NT2/D1 (cell line): ENCODE measurements at regions not wholly inside any gene's neighbourhood (a gene's known extent, or its start where the extent isn't known, plus 50 kb on each side); places are given as distances from the start of the nearest gene placed in this dataset.
"Not testable (repeated sequence)": the region's sequence is repeated elsewhere in the genome, so short reads cannot be mapped to it uniquely, and the experiment has no call there.

ENCODE experiments used
- DNase-seq: peaks from one replicate; pipeline ENCODE4 v3.0.0-alpha.2; 2011; ENCODE audit warnings: low read depth, low spot score
- H3K27me3 ChIP-seq: 2 replicates; pipeline ENCODE4 v1.6.0; 2011; ENCODE audit warnings: mild to moderate bottlenecking; ENCODE audit not compliant: insufficient read length, insufficient read depth
- H3K36me3 ChIP-seq: 2 replicates; pipeline ENCODE4 v1.6.1; 2011; ENCODE audit warnings: mild to moderate bottlenecking, low read length, mixed read lengths; ENCODE audit not compliant: insufficient read depth, insufficient read length
- H3K4me1 ChIP-seq: 2 replicates; pipeline ENCODE4 v1.5.1; 2011; ENCODE audit not compliant: insufficient read depth, insufficient read length
- H3K4me3 ChIP-seq: 2 replicates; pipeline ENCODE4 v1.5.1; 2011; ENCODE audit warnings: low read depth; ENCODE audit not compliant: insufficient read length
- H3K9ac ChIP-seq: 2 replicates; pipeline ENCODE4 v1.6.0; 2011; ENCODE audit warnings: low read depth; ENCODE audit not compliant: insufficient read length
- H3K9me3 ChIP-seq: 2 replicates; pipeline ENCODE4 v1.5.1; 2011; ENCODE audit warnings: mild to moderate bottlenecking, low read length; ENCODE audit not compliant: insufficient read depth
- SUZ12 ChIP-seq: IDR thresholded peaks from 2 replicates; pipeline ENCODE4 v1.6.1; 2011; ENCODE audit not compliant: insufficient read length, insufficient read depth; ENCODE audit errors: extremely low read depth
- YY1 ChIP-seq: IDR thresholded peaks from 2 replicates; pipeline ENCODE4 v1.6.1; 2011; ENCODE audit not compliant: insufficient read length, insufficient read depth
- ZNF274 ChIP-seq: IDR thresholded peaks from 2 replicates; pipeline ENCODE4 v1.6.1; 2011; ENCODE audit warnings: mild to moderate bottlenecking, low read depth, low read length

DNA sequence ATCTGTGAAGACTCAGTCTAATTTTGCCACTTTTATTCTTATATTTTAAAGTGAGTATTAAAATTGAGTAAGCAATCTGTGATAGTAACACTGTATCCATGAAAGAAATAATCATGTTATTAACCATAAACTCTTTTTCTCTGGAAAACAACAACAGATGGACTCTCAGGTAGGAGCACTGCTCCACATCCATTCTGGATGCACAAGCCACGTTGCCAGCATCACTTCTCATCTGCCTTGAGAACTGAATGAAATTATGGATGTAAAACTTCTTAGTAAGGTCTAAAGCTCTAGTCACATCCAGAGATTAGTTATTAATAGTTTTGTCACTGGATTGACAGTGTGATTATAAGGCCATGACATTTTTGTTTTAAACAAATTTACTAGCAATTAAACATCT, 489.1 kb upstream of the SYT1 start:
- TF ChIP-seq ZNF274 (no peak), YY1 (no peak), SUZ12 (no peak)
- Histone ChIP-seq H3K4me1 (no peaks in the 10 kb centered on the region), H3K36me3 (no peaks in the 10 kb centered on the region), H3K27me3 (no peaks in the 10 kb centered on the region), H3K9me3 (peaks cover 14% of the 10 kb centered on the region), H3K9ac (no peak overlapping the region), H3K4me3 (no peak overlapping the region)
- DNase-seq = no peak

DNA sequence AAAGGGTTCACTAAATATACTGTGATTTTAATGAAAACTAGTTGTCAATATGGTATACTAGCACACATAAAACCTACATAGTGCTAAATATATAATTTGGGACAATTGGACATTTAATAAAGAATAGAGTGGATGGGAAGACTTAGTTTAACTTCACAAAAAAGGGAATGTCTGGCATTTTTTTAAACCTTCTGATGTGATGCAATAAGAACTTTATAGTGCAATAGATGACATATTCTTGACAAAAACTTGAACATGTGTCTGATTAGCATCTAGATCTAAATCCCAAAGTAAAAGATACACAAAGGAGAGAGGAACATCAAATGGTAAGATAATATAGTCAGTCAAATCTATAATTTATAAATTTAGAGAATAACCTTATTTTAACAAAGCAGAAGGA, 488.3 kb upstream of the SYT1 start:
- Histone ChIP-seq H3K9me3 (peaks cover 17% of the 10 kb centered on the region), H3K9ac (no peak overlapping the region), H3K4me1 (no peaks in the 10 kb centered on the region), H3K4me3 (no peak overlapping the region), H3K36me3 (no peaks in the 10 kb centered on the region), H3K27me3 (no peaks in the 10 kb centered on the region)
- TF ChIP-seq SUZ12 (no peak), YY1 (no peak), ZNF274 (no peak)
- no peak for DNase-seq

DNA sequence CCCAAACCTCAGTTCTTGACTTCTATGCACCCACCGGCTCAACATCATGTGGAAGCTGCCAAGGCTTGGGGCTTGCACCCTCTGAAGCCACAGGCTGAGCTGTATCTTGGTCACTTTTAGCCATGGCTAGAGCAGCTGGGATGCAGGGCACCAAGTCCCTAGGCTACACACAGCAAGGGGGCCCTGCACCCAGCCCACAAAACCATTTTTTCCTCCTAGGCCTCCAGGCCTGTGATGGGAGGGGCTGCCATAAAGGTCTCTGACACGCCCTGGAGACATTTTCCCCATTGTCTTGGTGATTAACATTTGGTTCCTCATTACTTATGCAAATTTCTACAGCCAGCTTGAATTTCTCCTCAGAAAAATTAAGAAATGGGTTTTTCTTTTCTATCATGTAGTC, 485.5 kb upstream of the SYT1 start:
- H3K4me1 ChIP-seq, H3K36me3 ChIP-seq, H3K9ac ChIP-seq, DNase-seq, H3K4me3 ChIP-seq, H3K27me3 ChIP-seq: not testable (repeated sequence)
- H3K9me3 ChIP-seq = peaks cover 18% of the 10 kb centered on the region

DNA sequence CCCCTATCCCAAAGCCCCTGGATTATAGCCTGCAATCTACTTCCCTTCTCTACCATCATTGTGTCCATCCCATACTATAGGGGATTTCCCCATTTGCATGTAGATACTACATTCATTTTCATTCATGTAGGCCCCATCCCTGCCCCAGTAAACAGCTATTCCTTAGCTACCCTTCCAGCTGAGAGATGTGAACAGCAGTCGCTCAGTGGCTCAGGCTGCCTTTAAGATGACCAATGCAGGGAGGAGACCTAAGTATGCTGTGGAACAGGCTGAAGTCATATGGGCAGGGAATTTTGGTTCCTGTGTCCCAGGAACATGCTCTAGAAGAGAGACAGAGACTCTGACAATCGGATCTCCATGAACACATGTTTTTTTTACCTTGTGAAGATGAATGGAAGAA, 481.2 kb upstream of the SYT1 start:
- Histone ChIP-seq H3K4me1 (no peaks in the 10 kb centered on the region), H3K27me3 (no peaks in the 10 kb centered on the region)

DNA sequence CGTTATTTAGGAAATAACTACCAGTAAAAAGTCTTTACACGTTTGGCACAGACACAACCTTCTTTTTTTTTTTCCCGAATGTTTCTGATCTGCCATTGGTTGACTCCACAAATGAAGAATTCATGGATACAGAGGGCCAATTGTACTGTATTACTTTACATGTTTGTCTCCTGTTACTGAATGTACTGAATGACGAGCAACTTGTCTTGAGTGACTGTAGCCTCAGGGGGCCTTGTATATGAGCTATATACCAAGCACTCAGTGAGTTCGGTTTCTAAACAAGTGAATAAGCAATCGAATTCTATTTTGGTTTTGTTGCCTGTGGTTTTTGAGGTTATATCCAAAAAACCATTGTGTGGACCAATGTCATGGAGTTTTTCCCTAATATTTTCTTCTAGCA, 480.0 kb upstream of the SYT1 start:
- Histone ChIP-seq H3K9ac (no peak overlapping the region), H3K36me3 (no peaks in the 10 kb centered on the region), H3K4me1 (no peaks in the 10 kb centered on the region), H3K9me3 (peaks cover 4% of the 10 kb centered on the region), H3K4me3 (no peak overlapping the region), H3K27me3 (no peaks in the 10 kb centered on the region)
- DNase-seq = no peak
- TF ChIP-seq ZNF274 (no peak), SUZ12 (no peak), YY1 (no peak)

More for the DNA sequence above, 481.2 kb upstream of the SYT1 start:
- TF ChIP-seq ZNF274 (no peak), SUZ12 (no peak), YY1 (no peak)
- no peak overlapping the region for H3K4me3 ChIP-seq
- H3K9me3 ChIP-seq = peaks cover 15% of the 10 kb centered on the region
- H3K9ac ChIP-seq = no peak overlapping the region
- DNase-seq = no peak
- no peaks in the 10 kb centered on the region for H3K36me3 ChIP-seq

DNA sequence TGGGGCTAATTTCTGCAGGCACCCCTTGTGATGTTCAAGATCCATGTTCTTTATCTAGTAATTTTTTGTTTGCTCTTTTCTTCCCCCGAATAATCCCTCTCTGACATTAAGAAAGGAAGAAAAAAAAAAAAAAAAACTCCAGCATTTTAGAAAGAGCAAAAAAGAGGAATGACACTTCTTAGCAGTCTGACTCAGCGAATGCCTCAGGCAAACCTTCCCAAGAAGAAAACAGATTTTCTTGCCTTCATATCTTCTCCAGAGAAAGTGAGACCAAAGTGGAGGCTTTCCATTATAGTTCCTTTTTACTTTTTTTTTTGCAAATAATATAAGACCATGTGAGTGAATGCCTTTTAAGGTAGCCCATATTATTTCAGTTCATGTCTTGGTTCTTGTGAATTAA, 479.0 kb upstream of the SYT1 start:
- Histone ChIP-seq H3K4me3 (no peak overlapping the region), H3K36me3 (no peaks in the 10 kb centered on the region), H3K9ac (no peak overlapping the region), H3K4me1 (no peaks in the 10 kb centered on the region), H3K27me3 (no peaks in the 10 kb centered on the region), H3K9me3 (peaks cover 4% of the 10 kb centered on the region)
- no peak for DNase-seq
- TF ChIP-seq YY1 = no peak
- no peak for TF ChIP-seq SUZ12
- no peak for TF ChIP-seq ZNF274

DNA sequence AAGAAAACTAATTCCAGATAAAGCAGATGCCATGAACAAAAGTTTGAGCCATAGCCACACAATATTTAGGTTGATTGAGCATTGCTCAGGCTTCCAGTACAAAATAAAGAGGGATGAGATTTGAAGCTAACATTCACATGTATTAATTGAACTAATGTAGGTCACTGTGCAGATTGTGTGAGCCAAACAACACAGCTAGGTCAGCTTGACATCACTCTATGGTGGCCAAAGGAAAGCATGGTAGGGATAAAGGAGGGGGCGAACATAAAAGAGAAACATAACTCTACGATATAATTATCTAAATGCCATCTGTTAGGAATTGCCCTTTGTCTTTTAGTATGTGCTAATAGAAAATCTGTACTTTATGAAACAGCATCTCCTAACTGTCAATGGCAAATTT, 477.7 kb upstream of the SYT1 start:
- TF ChIP-seq ZNF274 (no peak), SUZ12 (no peak), YY1 (no peak)
- DNase-seq = no peak
- no peak overlapping the region for H3K4me3 ChIP-seq
- H3K36me3 ChIP-seq = no peaks in the 10 kb centered on the region
- H3K27me3 ChIP-seq = no peaks in the 10 kb centered on the region
- H3K4me1 ChIP-seq = no peaks in the 10 kb centered on the region
- no peak overlapping the region for H3K9ac ChIP-seq
- H3K9me3 ChIP-seq = no peaks in the 10 kb centered on the region

DNA sequence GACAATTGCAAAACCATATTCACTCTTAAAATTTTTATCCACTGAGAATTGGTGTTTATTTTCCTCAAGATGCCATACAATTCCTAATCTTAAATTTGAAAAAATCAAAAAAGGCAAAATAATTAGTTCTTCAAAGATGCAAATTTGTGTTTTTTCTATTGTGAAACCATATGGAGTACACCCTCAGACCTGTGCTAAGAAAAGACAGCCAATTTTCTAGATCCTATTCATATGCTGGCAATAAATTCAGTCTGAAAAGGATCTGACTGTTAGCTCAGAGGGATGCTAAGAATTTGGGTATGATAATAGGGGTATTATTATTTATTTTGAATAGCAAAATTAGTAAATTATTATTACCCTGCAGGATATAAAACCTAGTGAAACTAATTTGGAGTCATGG, 476.9 kb upstream of the SYT1 start:
- no peak for TF ChIP-seq YY1
- no peak for TF ChIP-seq ZNF274
- no peak for TF ChIP-seq SUZ12
- H3K4me3 ChIP-seq = no peak overlapping the region
- H3K27me3 ChIP-seq = no peaks in the 10 kb centered on the region
- H3K4me1 ChIP-seq = no peaks in the 10 kb centered on the region
- H3K9me3 ChIP-seq = no peaks in the 10 kb centered on the region
- no peak overlapping the region for H3K9ac ChIP-seq
- DNase-seq = no peak
- no peaks in the 10 kb centered on the region for H3K36me3 ChIP-seq

DNA sequence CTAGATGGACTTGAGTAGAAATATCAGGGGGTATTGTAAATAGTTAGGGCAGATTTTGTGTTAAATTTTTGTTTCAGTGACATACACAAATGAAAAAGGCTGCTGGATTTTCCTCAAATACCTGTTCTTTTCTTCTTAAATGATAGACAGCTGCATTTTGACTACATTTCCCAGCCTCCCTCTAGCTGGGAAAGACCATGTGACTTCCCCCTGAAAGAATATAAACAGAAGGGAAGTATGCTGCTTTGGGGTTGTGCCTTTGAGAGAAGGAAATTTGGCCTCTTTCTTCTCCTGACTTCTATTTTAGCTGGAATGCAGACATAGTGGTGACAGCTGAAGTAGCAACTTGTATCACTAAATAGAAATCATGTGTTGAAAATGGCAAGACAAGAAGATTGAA, 476.1 kb upstream of the SYT1 start:
- Histone ChIP-seq H3K4me3 (no peak overlapping the region), H3K4me1 (no peaks in the 10 kb centered on the region), H3K36me3 (no peaks in the 10 kb centered on the region), H3K27me3 (no peaks in the 10 kb centered on the region), H3K9ac (no peak overlapping the region), H3K9me3 (no peaks in the 10 kb centered on the region)
- no peak for DNase-seq
- no peak for TF ChIP-seq SUZ12
- TF ChIP-seq ZNF274 = no peak
- TF ChIP-seq YY1 = no peak
